ENCODE measurements at regions not wholly inside any gene's neighbourhood (a gene's known extent, or its start where the extent isn't known, plus 50 kb on each side); places are given as distances from the start of the nearest gene placed in this dataset.

GRCh38 chr2:154614906-154615305, 83.6 kb upstream of the KCNJ3 start:
- no peak for TF ChIP-seq MAFK (IDR thresholded peaks at IDR 0.05; ENCODE audit: low read depth, low read length)
- TF ChIP-seq SMC3 (IDR thresholded peaks at IDR 0.05; ENCODE audit: low read depth, low read length) = no peak
- TF ChIP-seq ELK1 (IDR thresholded peaks at IDR 0.05; ENCODE audit: borderline replicate concordance, low read depth, low read length) = no peak
- no peak for TF ChIP-seq CTCF (conservative IDR thresholded peaks at IDR 0.05; ENCODE audit: low read depth, low read length)
- no peak for TF ChIP-seq MAZ (IDR thresholded peaks at IDR 0.05; ENCODE audit: borderline replicate concordance, low read depth, low read length)
- TF ChIP-seq USF2 (IDR thresholded peaks at IDR 0.05; ENCODE audit: low read depth, low read length) = no peak
- TF ChIP-seq POLR2A (IDR thresholded peaks at IDR 0.05; ENCODE audit: low read depth, low read length) = no peak
- no peak for TF ChIP-seq BHLHE40 (IDR thresholded peaks at IDR 0.05; ENCODE audit: low read depth, low read length)
- TF ChIP-seq CHD1 (IDR thresholded peaks at IDR 0.05; ENCODE audit: low read depth, low read length) = no peak
